ENCODE measurements at regions not wholly inside any gene's neighbourhood (a gene's known extent, or its start where the extent isn't known, plus 50 kb on each side); places are given as distances from the start of the nearest gene placed in this dataset.

DNA sequence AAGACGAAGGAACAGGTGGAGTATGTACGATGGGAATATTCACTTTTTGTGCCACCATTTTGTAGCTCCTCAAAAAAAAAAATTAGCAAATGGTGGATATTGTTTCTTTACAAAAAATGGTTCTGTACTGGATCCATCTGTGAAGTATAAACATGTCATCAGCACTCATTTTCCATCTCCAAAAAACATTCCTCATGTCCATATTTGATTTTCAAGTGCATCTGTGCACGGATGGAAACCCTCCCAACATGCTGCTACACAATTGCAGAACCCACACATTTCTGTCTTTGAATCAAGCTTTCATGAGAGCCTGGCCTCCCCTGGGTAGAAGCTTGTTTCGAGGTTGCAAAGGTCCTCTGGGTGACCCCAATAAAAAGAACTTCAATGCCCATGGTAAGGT, 59.6 kb upstream of the ZEB2 start:
- Histone ChIP-seq H3K23me2 (ENCODE audit: insufficient read length, low read depth, low read length, poor library complexity, severe bottlenecking) (no peaks in the 10 kb centered on the region), H3K9ac (ENCODE audit: extremely low read depth, insufficient read length, low read length) (no peak overlapping the region), H3T11ph (ENCODE audit: low read length) (no peak overlapping the region), H2BK12ac (ENCODE audit: insufficient read length, low read depth, low read length) (no peak overlapping the region), H4K8ac (replicated peaks; ENCODE audit: insufficient read length, low read depth, low read length) (no peak overlapping the region), H3K56ac (ENCODE audit: insufficient read length, low read depth, low read length) (no peak overlapping the region), H2BK15ac (ENCODE audit: low read depth, low read length) (no peak overlapping the region), H3K4me1 (ENCODE audit: insufficient read depth, low read length) (no peaks in the 10 kb centered on the region; the same call in 1 of the 2 replicates), H3K4ac (ENCODE audit: low read depth, low read length) (no peak overlapping the region), H3K4me2 (ENCODE audit: insufficient read depth, insufficient read length, low read length) (no peak overlapping the region), H2BK5ac (ENCODE audit: insufficient read length, low read length) (no peak overlapping the region), H2AFZ (ENCODE audit: low read length) (no peak overlapping the region), H3K79me2 (ENCODE audit: insufficient read depth, low read length) (no peaks in the 10 kb centered on the region), H3K79me1 (ENCODE audit: insufficient read depth, low read depth, low read length, poor library complexity, severe bottlenecking) (no peaks in the 10 kb centered on the region), H4K20me1 (ENCODE audit: control insufficient read depth, insufficient read depth, insufficient read length) (no peaks in the 10 kb centered on the region), H3K27ac (ENCODE audit: insufficient read length, low read depth, low read length) (no peak overlapping the region), H3K23ac (ENCODE audit: insufficient read length, low read depth, low read length) (no peak overlapping the region), H4K91ac (ENCODE audit: insufficient read length, low read depth, low read length) (no peak overlapping the region), H3K18ac (ENCODE audit: insufficient read length, low read depth, low read length) (no peak overlapping the region), H3K9me3 (ENCODE audit: control insufficient read depth, low read depth, low read length) (no peaks in the 10 kb centered on the region), H2BK120ac (ENCODE audit: low read depth, low read length, poor library complexity, severe bottlenecking) (no peak overlapping the region), H4K5ac (ENCODE audit: insufficient read length, low read depth, low read length) (no peak overlapping the region), H2BK20ac (ENCODE audit: low read depth, low read length, poor library complexity, severe bottlenecking) (no peak overlapping the region), H3K27me3 (ENCODE audit: insufficient read depth, low read length) (no peaks in the 10 kb centered on the region), H2AK5ac (ENCODE audit: insufficient read length, low read length) (no peak overlapping the region), H3K14ac (ENCODE audit: insufficient read depth, low read length) (no peak overlapping the region)
- Mint-ChIP-seq H3K27ac (no peak overlapping the region), H3K27me3 (ENCODE audit: low read depth) (peaks cover 2% of the 10 kb centered on the region; the same call in 1 of the 2 replicates), H3K36me3 (ENCODE audit: insufficient read depth in 1 of 3, low read depth in 3 of 3) (no peaks in the 10 kb centered on the region), H3K4me3 (no peak overlapping the region), H3K9me3 (no peaks in the 10 kb centered on the region), H3K4me1 (peaks cover 28 to 34% of the 10 kb centered on the region in 2 experiments)
- WGBS (ENCODE audit: extremely low coverage, insufficient read length, low lambda C conversion rate), result no CpG with 5 or more reads among the region's 4 CpGs
- TF ChIP-seq, protein P1, sequence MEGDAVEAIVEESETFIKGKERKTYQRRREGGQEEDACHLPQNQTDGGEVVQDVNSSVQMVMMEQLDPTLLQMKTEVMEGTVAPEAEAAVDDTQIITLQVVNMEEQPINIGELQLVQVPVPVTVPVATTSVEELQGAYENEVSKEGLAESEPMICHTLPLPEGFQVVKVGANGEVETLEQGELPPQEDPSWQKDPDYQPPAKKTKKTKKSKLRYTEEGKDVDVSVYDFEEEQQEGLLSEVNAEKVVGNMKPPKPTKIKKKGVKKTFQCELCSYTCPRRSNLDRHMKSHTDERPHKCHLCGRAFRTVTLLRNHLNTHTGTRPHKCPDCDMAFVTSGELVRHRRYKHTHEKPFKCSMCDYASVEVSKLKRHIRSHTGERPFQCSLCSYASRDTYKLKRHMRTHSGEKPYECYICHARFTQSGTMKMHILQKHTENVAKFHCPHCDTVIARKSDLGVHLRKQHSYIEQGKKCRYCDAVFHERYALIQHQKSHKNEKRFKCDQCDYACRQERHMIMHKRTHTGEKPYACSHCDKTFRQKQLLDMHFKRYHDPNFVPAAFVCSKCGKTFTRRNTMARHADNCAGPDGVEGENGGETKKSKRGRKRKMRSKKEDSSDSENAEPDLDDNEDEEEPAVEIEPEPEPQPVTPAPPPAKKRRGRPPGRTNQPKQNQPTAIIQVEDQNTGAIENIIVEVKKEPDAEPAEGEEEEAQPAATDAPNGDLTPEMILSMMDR (conservative IDR thresholded peaks at IDR 0.05), result no peak
- DNase-seq, result no peak
